Activated CD4-positive, CD25-positive, alpha-beta regulatory T cell (primary cell): ENCODE measurements at regions not wholly inside any gene's neighbourhood (a gene's known extent, or its start where the extent isn't known, plus 50 kb on each side); places are given as distances from the start of the nearest gene placed in this dataset.

ENCODE experiments used
- DNase-seq, 4 experiments: peaks; one replicate each; lab custom pipeline; 2025; lab: John Stamatoyannopoulos, UW

DNA sequence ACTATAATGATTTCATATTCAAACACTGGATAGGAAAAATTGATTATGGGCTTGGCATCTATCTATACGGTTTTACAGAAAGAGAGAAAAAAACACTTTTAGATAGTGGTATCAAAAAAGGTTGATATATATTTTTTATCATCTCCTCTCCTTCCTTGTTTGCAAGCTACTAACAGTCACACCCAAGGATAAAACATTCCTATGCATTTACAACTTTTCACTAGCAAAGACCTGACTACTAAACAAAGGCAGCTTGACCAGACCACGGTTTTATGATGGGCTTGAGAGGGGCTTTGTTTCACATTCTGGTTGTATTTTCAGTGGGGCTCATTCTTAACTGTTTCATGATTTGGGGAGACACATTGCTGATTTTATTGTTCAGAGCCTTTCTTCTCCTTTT, 477.6 kb upstream of the CITED2 start:
- no peak for DNase-seq

DNA sequence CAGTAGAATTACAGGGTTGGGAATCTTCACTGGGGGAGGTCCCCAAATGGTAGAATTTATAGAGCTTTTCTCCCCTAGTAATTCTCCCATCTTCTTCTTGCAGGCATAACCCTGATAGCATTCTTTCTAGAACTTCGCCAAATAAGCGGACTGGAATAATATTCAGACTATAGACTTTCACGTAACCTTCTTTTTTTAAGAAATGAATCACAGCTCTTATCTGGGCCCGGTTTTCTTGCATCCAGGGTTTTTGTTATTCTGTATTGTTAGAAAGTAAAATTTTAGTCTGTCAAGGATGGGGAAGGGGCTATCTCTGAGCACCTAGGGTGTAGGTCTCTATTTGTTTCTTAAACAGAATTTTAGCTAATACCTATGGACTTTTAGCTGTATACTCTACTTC, 476.8 kb upstream of the CITED2 start:
- DNase-seq = no peak

DNA sequence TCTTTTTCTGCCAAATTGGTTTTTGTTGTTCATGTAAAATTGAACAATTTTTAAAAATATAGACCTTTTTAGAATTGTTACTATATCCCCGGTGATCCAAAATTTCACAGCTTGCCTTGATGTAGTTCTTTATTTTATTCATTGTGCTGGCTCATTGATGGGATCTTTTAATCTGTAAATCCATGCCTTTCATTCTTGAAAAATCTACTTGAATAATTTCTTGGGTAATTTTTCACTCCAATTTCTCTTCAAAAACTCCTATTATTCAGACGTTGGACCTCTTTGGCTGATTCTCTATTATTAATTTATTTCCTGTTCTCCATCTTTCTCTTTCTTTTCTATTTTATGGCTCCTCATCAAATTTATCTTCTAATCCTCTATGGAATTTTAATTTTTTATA, 476.1 kb upstream of the CITED2 start:
- no peak for DNase-seq

DNA sequence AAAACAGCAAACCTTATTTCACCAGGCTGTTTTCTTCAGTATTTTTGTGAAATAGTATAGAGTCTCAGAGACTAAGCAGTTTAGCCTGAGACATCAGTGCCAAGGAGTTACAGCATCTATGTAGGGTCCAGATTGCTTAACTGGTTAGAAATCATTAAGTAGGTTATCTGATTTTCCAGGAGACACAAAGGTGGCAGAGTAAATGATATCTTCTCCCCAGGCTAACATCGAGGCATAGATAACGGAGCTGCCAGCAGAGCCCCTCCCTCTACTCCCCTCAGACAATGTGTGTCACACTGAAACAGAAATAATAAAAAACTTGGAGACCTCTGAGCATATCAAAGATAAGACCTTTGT, 473.0 kb upstream of the CITED2 start:
- DNase-seq = no peak

DNA sequence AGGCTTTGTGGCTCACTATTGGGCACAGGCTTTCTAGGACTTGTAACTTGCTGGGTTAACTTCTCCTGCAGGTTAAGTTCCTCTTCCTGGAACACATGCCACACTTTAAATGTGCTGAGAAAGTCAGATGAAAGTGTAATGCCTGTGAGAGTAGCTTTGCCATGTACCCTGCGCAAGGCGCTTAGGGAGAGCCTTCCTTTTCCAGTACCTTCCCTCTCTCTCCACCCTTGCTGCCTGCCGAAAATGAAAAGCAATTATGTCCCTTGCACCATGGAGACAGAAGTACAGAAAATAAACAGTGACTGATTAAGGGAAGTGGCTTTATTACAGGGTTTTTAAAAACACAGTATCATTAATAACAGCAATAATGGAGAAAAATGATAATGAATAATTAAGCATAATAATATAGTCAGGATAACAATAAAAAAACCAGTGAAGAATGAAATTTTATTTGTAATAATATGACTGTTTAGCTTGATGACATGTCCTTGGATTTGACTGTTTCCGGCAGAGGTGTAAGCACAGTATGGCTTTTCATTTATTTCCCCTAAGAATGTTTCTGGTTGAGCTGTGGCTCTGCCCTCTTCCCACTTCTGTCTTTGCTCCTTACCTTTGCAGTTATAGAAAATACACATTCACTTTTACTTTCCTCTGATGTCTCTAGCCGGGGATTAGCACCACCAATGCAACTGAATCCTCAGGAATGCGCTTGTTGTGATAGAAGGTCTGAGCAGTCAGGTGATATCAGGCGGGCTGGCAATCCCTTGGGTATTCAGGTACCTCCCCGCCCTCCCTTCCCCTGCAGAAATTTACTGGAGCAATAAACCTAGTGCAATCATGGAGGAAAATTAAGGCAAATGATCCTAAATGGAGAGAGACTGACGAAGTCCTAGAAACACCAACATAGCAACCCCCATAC, 472.3 kb upstream of the CITED2 start:
- DNase-seq = no peak

DNA sequence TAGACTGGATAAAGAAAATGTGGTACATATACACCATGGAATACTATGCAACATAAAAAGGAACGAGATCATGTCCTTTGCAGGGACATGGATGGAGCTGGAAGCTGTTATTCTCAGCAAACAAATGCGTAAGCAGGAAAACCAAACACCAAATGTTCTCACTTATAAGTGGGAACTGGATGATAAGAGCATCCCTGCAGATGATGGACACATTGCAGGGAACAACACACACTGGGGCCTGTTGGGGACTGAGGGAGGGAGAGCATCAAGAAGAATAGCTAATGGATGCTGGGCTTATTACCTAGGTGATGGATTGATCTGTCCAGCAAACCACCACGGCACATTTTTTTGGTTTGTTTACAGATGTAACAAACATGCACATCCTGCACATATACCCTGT, 470.5 kb upstream of the CITED2 start:
- no peak for DNase-seq

DNA sequence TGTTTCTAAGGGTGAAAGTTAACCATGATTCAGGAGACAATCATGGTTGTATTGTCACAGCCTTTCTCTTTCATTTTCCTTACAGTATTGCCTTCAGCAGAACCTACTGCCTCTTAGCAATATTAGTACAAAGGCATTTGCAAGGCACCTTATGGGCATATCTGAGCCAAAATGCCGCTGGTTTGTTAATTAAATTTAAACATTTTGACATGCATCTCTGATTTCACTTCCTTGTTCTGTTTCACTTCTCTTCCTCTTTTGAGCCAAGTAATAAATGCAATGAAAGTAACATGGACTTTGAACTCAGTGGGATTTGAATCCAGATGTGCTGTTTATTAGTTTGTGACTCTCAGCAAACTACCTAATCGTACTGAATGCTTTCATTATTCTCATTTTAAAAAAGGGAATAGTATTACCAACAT, 467.4 kb upstream of the CITED2 start:
- no peak for DNase-seq

DNA sequence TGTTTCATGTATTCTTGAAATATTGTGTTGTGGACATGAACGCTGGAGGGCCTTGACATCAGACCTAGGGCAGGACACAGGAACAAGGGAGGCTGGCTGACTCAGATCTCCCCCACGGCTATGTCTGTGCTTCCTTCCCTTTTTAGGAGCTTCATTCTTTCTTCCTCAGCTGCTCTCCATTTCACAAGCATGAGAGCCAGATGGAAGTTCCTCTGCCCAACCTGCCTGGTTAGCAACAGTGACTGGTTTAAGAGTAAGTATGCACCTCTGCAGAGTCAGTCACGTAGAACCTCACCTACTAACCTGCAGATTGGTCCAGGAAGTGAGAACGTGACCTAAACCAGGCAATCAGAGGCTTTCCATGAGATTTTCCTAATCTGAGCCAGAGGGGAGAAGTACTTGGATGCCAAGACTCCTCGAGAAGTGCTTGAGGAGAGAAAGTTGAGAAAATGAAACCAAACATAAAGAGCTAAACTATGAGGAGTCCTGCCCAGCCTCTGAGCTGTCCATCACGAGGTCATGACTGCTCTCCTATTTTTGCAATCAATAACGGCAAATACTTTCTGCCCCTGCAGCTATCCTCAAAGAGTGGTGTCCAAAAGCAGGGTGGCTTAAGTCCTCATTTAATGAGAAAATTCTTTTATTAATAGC, 465.2 kb upstream of the CITED2 start:
- DNase-seq = no peak

DNA sequence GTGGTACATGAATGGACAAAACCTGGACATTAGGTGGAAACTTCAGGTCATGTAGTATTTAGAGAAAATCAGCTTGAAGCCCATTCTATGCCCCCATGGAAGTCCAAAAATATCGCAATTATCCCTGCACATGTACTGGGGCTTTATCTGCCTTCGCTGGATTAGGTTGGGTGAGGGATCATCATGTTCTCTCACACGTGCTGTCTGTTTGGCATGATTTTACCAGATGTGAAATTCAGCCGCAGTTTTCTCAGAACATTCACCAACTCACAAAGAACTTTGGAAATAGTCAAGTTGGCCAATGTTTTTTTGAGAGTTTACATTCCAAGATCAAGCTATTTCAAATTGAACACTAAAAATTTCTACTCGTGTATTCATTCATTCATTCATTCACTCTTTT, 459.8 kb upstream of the CITED2 start:
- DNase-seq = no peak

DNA sequence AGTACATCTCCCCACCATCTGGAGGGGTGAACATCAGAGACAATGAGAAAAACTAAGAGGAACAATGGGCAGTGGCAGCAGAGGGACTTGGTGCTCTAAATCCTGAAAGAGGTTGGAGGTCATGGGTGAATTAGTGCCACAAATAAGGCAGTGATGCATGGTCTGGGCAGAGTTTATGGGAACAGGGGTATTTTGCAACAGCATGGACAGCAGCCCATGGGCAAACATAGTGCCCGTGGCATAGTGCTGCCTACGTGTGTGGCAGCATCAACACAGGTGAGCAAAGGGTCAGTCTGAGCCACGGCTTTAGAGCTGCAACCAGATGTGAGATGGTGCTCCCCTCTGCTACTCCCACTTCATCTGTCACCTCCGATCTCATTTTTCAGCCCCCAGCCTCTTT, 459.1 kb upstream of the CITED2 start:
- no peak for DNase-seq

DNA sequence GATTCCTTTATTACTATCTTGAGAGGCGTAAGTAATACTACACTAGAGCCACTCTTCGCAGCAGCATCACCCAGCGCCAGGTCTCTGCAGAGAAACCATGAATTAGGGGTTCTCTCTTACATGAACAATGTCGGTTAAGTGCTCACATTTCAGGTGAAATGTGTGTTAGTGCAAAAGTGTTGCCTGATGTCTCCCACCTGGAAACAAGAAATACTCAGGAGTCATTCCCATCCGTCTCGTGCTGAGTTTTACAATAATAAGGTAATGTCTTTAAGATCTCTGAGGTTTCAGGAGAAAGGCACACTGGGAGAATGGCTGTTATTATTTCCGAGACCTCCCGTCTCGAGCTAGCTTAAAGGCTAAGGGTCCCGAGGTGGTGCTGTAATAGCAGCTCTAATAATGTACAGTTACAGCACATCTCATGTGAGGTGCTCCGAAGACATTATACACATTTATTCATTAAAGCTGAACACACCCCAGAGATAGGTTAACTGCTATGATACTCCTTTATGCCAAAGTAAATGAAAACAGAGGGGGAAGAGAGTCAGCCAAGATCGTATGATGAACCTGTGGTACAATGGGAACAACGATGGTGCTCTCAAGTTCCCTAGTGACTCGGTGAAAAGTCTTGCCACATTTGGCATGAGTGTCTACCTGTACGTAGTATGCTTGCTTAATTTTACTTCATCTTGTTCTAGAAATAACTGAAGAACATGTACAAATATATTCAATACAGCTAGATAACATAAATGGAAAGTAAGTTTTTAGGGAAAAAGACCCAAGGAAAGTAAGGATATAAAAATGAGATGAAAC, 458.3 kb upstream of the CITED2 start:
- DNase-seq = no peak

DNA sequence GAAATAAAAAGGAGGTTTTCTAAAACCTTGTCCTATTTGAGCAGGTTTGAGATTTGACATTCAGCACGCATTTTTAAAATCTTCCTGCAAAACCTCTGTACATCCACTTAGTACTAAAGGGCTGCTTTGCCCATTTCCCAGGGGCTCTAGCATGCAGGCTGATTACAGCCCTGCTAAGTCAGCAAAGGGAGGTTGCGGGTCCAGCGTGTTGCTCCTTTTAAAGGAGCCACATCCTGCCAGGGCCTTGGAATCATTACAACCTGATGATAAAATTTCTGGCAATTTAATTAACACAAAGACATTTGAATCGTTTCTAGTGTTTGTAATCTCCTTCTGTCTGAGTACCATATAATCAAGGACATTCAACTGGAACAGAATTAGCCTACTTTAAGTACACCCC, 455.1 kb upstream of the CITED2 start:
- DNase-seq = no peak

DNA sequence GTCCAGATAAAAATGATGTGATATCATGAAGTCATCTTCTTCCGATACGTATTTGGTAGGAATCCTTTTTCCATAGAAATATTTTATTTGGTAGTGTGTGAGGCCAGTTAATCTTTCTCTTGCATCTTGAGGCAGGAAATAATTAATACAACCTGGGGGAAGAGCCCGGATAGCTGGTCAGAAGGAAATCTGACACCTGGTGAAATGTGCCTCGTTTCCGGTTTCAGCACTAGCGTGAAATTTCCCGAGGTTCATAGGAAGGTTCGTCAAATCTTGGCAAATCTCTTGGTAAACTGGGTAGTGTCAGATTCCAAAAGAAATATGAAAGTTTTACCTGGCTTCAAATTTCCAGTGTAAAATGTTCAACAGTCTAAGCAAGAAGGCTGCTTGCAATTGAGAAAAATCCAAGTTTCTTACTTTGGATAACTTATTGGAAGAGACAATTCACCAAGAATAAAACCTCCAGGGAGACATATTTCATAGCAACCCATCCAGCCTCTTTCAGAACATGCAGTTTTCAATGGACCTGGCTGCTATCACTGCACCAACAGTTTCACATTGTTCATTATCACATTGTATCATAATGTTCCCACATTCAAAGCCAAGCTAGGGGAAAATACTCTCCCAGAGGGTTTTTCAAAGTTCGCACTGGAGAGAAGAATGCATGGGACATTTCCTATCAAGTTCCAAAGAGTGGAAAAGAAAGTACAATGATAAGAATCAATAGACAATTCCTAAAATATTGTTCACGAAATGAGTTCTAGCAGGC, 454.5 kb upstream of the CITED2 start:
- DNase-seq = no peak

DNA sequence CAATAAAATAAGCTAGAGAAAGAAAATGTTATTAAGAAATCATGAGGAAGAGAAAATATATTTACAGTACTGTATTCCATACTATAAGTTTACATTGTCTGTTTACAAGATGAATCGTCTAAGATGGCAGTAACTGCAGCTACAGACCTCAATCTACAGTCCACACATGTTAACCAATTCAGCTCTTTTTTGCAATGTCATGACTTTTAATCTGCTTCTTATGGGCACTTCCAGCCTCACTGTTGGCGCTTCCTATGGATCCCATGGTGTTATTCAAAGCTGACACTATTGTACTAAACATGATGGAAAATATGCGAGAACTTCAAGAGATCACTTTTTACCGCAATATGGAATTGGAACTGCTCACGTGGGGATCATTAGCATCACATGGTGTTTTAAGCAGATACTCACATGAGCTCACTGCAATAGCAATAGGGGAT, 451.5 kb upstream of the CITED2 start:
- no peak for DNase-seq

DNA sequence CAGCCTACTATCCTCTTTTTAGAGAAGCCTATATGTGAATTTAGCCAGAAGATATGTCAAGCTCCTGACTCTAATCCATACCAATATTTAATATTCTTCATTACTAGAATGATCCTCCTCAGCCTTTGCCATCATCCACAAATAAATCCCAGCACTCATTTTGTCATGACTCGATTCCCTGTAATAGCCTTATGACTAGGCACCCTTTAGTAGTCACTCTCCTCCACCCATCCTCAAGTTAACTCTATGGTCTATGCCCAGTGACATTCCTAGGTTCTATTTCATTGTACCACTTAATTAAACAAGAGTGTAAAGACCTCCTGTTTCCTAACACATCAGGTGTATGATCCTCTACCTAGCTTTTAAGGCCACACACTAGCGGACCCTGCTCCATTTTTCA, 450.4 kb upstream of the CITED2 start:
- DNase-seq = no peak

DNA sequence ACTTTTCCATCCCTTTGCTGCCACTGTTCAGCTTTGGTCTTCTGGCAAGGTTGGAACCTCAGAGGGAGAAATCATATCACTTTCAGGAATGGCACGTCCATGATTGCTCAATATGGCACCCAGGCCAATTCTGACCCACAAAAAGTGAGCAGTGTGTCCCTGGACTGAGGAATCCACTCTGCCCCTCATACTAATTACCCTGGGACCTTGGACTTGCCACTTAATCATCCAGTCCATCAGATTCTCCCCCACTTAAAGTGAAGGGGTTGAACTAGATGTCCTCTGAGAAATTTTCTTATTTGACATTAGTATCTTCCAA, 449.3 kb upstream of the CITED2 start:
- DNase-seq = no peak

DNA sequence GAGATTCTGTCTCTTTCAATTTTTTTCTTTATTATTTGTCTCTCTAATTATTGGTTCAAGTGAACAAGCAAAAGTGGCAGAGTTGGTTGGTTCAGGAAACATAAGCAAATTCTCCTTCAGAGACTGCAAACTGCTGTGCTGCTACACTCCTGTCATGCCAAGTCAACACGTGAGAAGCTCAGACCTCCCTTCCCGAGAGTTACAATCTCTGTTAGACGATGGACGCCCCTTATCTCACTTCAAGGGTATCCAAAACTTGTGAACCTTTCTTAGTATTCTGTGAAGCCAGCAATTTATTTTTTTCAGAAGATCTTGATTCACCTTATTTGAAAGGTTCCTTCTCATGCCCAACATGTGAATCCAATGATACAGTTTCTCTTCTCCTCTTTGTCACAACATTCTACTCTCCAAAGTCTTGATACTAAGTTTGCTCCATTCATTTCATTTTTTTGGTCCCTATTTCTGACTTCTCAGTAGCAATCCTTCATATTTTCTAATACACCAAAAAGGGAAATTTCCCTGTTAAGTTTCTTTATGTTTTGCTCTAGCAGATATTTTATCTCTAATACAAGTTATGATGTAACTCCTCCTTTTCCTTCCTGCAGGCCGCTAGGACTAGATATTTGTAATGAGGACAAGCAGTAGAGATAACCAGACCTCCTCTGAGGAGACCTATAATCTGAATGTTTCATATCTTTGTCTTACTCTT, 448.8 kb upstream of the CITED2 start:
- no peak for DNase-seq

DNA sequence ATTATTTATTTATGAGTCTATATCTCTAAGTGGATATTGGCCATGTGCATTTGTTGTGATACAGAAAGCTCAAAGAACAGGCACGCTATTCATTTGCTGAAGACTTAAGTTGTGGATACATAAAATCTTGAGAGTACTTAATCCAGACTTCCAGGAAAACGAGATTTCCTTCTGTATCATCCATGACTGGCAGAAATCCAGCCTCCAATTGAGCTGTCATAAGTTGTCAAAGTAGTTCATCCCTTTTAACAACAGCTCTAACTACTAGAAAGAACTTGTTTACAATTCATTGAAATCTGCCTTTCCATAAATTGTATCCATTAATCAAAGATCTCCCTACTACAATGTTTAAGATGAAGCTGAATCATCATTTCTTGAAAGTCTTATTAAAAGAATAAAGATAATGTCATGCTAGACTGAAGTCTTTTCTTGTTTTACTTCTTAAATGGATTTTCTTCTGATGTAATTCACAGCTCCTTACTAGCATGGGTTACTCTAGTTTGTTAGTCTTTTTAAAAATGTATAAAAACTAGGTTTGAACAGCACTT, 447.3 kb upstream of the CITED2 start:
- no peak for DNase-seq

DNA sequence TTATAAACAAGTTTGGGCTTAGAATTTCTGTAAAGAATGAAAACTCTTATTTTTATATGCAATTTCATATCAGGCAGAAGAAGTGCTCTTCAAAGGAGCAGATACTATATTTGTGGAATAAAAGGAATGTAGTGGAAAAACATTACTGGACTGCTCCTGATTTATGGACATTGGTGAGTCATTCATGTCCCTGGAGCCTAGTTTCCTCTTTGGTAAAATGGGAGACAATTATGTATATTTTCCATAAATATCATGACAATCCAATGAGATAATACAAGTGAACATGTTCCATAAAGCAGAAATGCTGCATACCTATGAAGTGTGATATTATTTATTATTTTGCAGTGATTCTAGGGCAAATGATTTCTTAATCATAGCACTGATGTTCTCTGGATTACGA, 445.8 kb upstream of the CITED2 start:
- DNase-seq = no peak

DNA sequence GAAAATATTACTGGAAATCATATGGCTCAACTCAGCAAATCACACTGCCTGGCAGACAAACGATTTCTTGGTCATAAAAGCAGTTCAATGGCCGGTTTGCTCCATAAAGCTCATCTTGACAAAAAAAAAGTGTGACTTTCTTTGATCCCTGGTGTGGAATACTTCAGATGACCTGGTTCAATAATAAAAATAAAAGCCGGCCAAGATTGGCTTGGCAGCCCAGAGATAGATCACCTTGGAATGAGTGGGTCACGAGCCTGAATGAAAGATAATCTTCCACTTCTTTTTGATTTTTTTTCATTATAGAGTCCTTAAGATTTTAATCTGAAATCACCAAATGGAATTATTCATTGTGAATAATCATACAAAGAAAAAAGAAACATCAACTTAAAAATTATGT, 445.3 kb upstream of the CITED2 start:
- no peak for DNase-seq

DNA sequence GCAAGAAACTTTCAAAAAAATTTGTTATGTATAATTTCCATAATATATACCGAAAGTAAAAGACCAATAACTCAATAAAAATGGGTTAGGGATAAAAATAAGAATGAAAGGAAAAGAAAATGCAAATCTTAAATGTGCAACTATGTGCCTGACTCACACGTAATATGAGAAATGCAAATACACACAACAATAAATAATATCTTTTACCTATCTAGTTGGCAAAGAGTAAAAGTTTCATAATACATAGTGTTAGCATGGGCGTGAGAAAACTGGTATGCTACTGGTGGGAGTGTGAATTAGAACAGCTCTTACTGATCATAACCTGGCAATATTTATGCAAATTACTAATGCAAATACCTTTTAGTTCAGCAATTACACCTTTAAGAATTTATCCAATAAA, 438.5 kb upstream of the CITED2 start:
- no peak for DNase-seq
